H1 (cell line): ENCODE measurements at regions not wholly inside any gene's neighbourhood (a gene's known extent, or its start where the extent isn't known, plus 50 kb on each side); places are given as distances from the start of the nearest gene placed in this dataset.

Source experiments
- CTCF ChIA-PET: fragments of 300-600 bp; sonication (Branson Sonifier 250); formaldehyde crosslinking; loops from one replicate; lab custom pipeline; 2021; ENCODE audit not compliant: partially characterized antibody; lab: Charles Lee
- POLR2A ChIA-PET: fragments of 300-600 bp; sonication (Branson Sonifier 250); formaldehyde crosslinking; loops from one replicate; lab custom pipeline; 2021; ENCODE audit warnings: inconsistent platforms; ENCODE audit not compliant: partially characterized antibody; lab: Charles Lee
- DNase-seq, 2 experiments: peaks; one replicate each; pipeline versions ENCODE4 v3.0.0 to v3.0.0-alpha.2; 2010 to 2022; ENCODE audit warnings: low spot score in 2 of 2, low read depth in 1 of 2, mixed read lengths in 1 of 2
- FAIRE-seq: peaks from 2 replicates; lab custom pipeline; 2011; peaks lifted over from hg19 to GRCh38; lab: Jason Lieb, UNC
- H2AFZ ChIP-seq: 2 replicates; pipeline ENCODE4 v1.8.1; 2012; ENCODE audit warnings: low read length, inconsistent platforms
- H2AK5ac ChIP-seq: 2 replicates; pipeline ENCODE4 v1.6.1; 2013; ENCODE audit warnings: low read depth, low read length
- H2BK120ac ChIP-seq: replicated peaks from 2 replicates; pipeline ENCODE3; 2013; ENCODE audit warnings: low read depth, low read length, inconsistent platforms
- H2BK12ac ChIP-seq: 2 replicates; pipeline ENCODE4 v1.6.1; 2013; ENCODE audit warnings: low read depth, low read length
- H2BK15ac ChIP-seq: 2 replicates; pipeline ENCODE4 v1.6.1; 2013; ENCODE audit warnings: low read length
- H2BK20ac ChIP-seq: 2 replicates; pipeline ENCODE4 v1.6.1; 2013; ENCODE audit warnings: low read length
- H2BK5ac ChIP-seq: 2 replicates; pipeline ENCODE4 v1.6.1; 2013; ENCODE audit warnings: low read depth, low read length
- H3K14ac ChIP-seq: 2 replicates; pipeline ENCODE4 v1.6.1; 2013; ENCODE audit warnings: inconsistent platforms; ENCODE audit not compliant: insufficient read length
- H3K18ac ChIP-seq: 2 replicates; pipeline ENCODE4 v1.6.1; 2013; ENCODE audit warnings: low read length; ENCODE audit errors: extremely low read depth
- H3K23ac ChIP-seq: 2 replicates; pipeline ENCODE4 v1.6.1; 2013; ENCODE audit warnings: inconsistent platforms; ENCODE audit not compliant: insufficient read length
- H3K23me2 ChIP-seq: 2 replicates; pipeline ENCODE4 v1.6.1; 2013; ENCODE audit warnings: low read depth, low read length
- H3K27ac ChIP-seq: 2 replicates; pipeline ENCODE4 v1.6.1; 2011; ENCODE audit warnings: low read depth, low read length, inconsistent platforms
- H3K27me3 ChIP-seq, 4 experiments: replicated peaks in 1 of 4; 1 replicate in 1 of 4; 2 replicates in 3 of 4; pipeline versions ENCODE4 v1.6.1 to v1.8.1; 2011 to 2013; ENCODE audit warnings: low read length in 3 of 4, mild to moderate bottlenecking in 3 of 4, inconsistent platforms in 2 of 4, mixed read lengths in 2 of 4, moderate library complexity in 1 of 4; ENCODE audit not compliant: control insufficient read depth in 3 of 4, insufficient read depth in 3 of 4; ENCODE audit errors: extremely low read depth in 1 of 4
- H3K36me3 ChIP-seq, 4 experiments: 2 replicates each; pipeline versions ENCODE4 v1.6.1 to v1.8.1; 2011 to 2013; ENCODE audit warnings: mild to moderate bottlenecking in 4 of 4, low read length in 3 of 4, moderate library complexity in 2 of 4, control low read depth in 1 of 4, inconsistent platforms in 1 of 4; ENCODE audit not compliant: insufficient read depth in 4 of 4, control insufficient read depth in 2 of 4
- H3K4ac ChIP-seq: replicated peaks from 2 replicates; pipeline ENCODE3; 2013; ENCODE audit warnings: low read length, low read depth, mixed read lengths, inconsistent platforms; ENCODE audit not compliant: insufficient read length
- H3K4me1 ChIP-seq, 4 experiments: replicated peaks in 1 of 4; 1 replicate in 1 of 4; 2 replicates in 3 of 4; pipeline versions ENCODE4 v1.6.1 to v1.8.1; 2011 to 2013; ENCODE audit warnings: low read length in 3 of 4, inconsistent platforms in 2 of 4, mixed read lengths in 1 of 4; ENCODE audit not compliant: insufficient read depth in 4 of 4, control insufficient read depth in 3 of 4
- H3K4me2 ChIP-seq, 2 experiments: 2 replicates each; pipeline versions ENCODE4 v1.6.1 to v1.8.1; 2011 to 2013; ENCODE audit warnings: low read depth in 2 of 2, low read length in 2 of 2, control low read depth in 1 of 2, inconsistent platforms in 1 of 2, mild to moderate bottlenecking in 1 of 2; ENCODE audit not compliant: insufficient read depth in 1 of 2
- H3K4me3 ChIP-seq, 4 experiments: fragments of 200-600, 300-600 bp in 1 of 4; sonication (generic), shearing (Covaris generic), sonication (Bioruptor Twin) in 1 of 4; 2 replicates each; pipeline versions ENCODE4 v1.5.1 to v1.8.1; 2011 to 2016; ENCODE audit warnings: low read length in 4 of 4, low read depth in 3 of 4, control low read depth in 2 of 4, inconsistent platforms in 2 of 4, mild to moderate bottlenecking in 2 of 4, mixed read lengths in 1 of 4, moderate library complexity in 1 of 4; ENCODE audit not compliant: insufficient read depth in 2 of 4; ENCODE audit errors: extremely low read depth in 1 of 4
- H3K56ac ChIP-seq: replicated peaks from 2 replicates; pipeline ENCODE3; 2013; ENCODE audit warnings: low read depth, mild to moderate bottlenecking, mixed read lengths, low read length, inconsistent platforms; ENCODE audit not compliant: insufficient read length
- H3K79me1 ChIP-seq: 2 replicates; pipeline ENCODE4 v1.6.1; 2013; ENCODE audit warnings: low read depth, low read length, control low read depth
- H3K79me2 ChIP-seq, 2 experiments: 2 replicates each; pipeline versions ENCODE4 v1.6.1 to v1.8.1; 2012 to 2013; ENCODE audit warnings: low read length in 2 of 2, mild to moderate bottlenecking in 2 of 2, inconsistent platforms in 1 of 2; ENCODE audit not compliant: insufficient read depth in 2 of 2, control insufficient read depth in 1 of 2
- H3K9ac ChIP-seq, 4 experiments: replicated peaks in 1 of 4; 1 replicate in 1 of 4; 2 replicates in 3 of 4; pipeline versions ENCODE4 v1.6.1 to v1.8.1; 2011 to 2013; ENCODE audit warnings: low read depth in 3 of 4, low read length in 3 of 4, control low read depth in 2 of 4, mild to moderate bottlenecking in 2 of 4, moderate library complexity in 2 of 4, inconsistent platforms in 1 of 4; ENCODE audit errors: extremely low read depth in 1 of 4
- H3K9me3 ChIP-seq, 2 experiments: 2 replicates each; pipeline versions ENCODE4 v1.6.1 to v1.8.1; 2012 to 2013; ENCODE audit warnings: mild to moderate bottlenecking in 2 of 2, moderate library complexity in 2 of 2, control low read depth in 1 of 2, inconsistent platforms in 1 of 2, low read depth in 1 of 2, low read length in 1 of 2, mixed read lengths in 1 of 2; ENCODE audit not compliant: insufficient read depth in 2 of 2
- H4K20me1 ChIP-seq, 2 experiments: replicated peaks in 1 of 2; 2 replicates each; pipeline versions ENCODE3 to v1.8.1; 2011 to 2013; ENCODE audit warnings: inconsistent platforms in 2 of 2, low read length in 2 of 2, mild to moderate bottlenecking in 1 of 2; ENCODE audit not compliant: insufficient read depth in 2 of 2, control insufficient read depth in 1 of 2
- H4K5ac ChIP-seq: 2 replicates; pipeline ENCODE4 v1.6.1; 2013; ENCODE audit warnings: low read length, low read depth, mixed read lengths, inconsistent platforms; ENCODE audit not compliant: insufficient read length
- H4K8ac ChIP-seq: 2 replicates; pipeline ENCODE4 v1.8.0; 2013; ENCODE audit warnings: mild to moderate bottlenecking, moderate library complexity, low read length, inconsistent platforms; ENCODE audit not compliant: insufficient read depth; ENCODE audit errors: extremely low read depth
- H4K91ac ChIP-seq: replicated peaks from 2 replicates; pipeline ENCODE3; 2013; ENCODE audit warnings: low read length, mixed read lengths, inconsistent platforms; ENCODE audit not compliant: insufficient read length
- ASH2L ChIP-seq: fragments of 200-600, 300-600 bp; sonication (generic); IDR thresholded peaks from one replicate; pipeline ENCODE4 v1.7.1; 2017; ENCODE audit warnings: low read length
- BCL11A ChIP-seq, 2 experiments: IDR thresholded peaks; one replicate each; pipeline ENCODE4 v1.6.1; 2011; ENCODE audit warnings: low read depth in 2 of 2, low read length in 2 of 2, mild to moderate bottlenecking in 2 of 2
- CHD1 ChIP-seq: IDR thresholded peaks from 2 replicates; pipeline ENCODE4 v1.6.1; 2012; ENCODE audit warnings: low read depth, low read length, improper control_type of control experiment
- CREB1 ChIP-seq: IDR thresholded peaks from 2 replicates; pipeline ENCODE4 v1.6.1; 2012; ENCODE audit warnings: inconsistent platforms
- EGR1 ChIP-seq: IDR thresholded peaks from 2 replicates; pipeline ENCODE4 v1.6.1; 2011; ENCODE audit warnings: low read depth, low read length, borderline replicate concordance
- KDM5A ChIP-seq: fragments of 200-600 bp; IDR thresholded peaks from 2 replicates; pipeline ENCODE4 v1.7.1; 2012; ENCODE audit warnings: mild to moderate bottlenecking, low read length, inconsistent platforms, mixed read lengths
- RNF2 ChIP-seq: fragments of 200-900, 300-1000 bp; sonication (generic); IDR thresholded peaks from 2 replicates; pipeline ENCODE4 v1.7.1; 2016; ENCODE audit warnings: borderline replicate concordance, low read depth, mild to moderate bottlenecking, antibody characterized with exemption, low read length; ENCODE audit not compliant: poor library complexity, severe bottlenecking; ENCODE audit errors: missing control alignments
- TEAD4 ChIP-seq: IDR thresholded peaks from 2 replicates; pipeline ENCODE4 v1.6.1; 2012; ENCODE audit warnings: low read depth, low read length, inconsistent platforms, mixed read lengths
- YY1 ChIP-seq: IDR thresholded peaks from 2 replicates; pipeline ENCODE4 v1.6.1; 2011; ENCODE audit warnings: low read depth, mild to moderate bottlenecking, low read length
- WGBS, 2 experiments: shearing (Covaris generic) in 1 of 2; methylation state at CpG; one replicate each; pipeline versions ENCODE4 v1.1.6 to v1.1.7; 2013 to 2015; ENCODE audit warnings: low lambda C conversion rate in 2 of 2, mixed read lengths in 2 of 2, inconsistent platforms in 1 of 2, low coverage in 1 of 2, missing lambda C conversion rate in 1 of 2; ENCODE audit not compliant: insufficient replicate concordance in 2 of 2, insufficient coverage in 1 of 2, insufficient read length in 1 of 2; ENCODE audit errors: extremely low coverage in 1 of 2, missing lambda C conversion rate in 1 of 2; 5-methylcytosine and 5-hydroxymethylcytosine counted together

- Histone ChIP-seq H3K18ac (no peak overlapping the region), H4K91ac (no peak overlapping the region), H3K36me3 (no peaks in the 10 kb centered on the region), H3K23me2 (no peaks in the 10 kb centered on the region), H4K20me1 (no peaks in the 10 kb centered on the region), H3K4me2 (no peak overlapping the region), H3K4ac (no peak overlapping the region), H4K5ac (no peak overlapping the region), H3K27me3 (no peaks in the 10 kb centered on the region), H3K14ac (no peak overlapping the region), H3K56ac (no peak overlapping the region), H2AFZ (no peak overlapping the region), H2BK12ac (no peak overlapping the region), H3K4me3 (no peak overlapping the region), H2BK20ac (no peak overlapping the region), H2BK120ac (no peak overlapping the region), H3K79me2 (no peaks in the 10 kb centered on the region), H4K8ac (no peak overlapping the region), H3K9me3 (peaks cover 4 to 6% of the 10 kb centered on the region in 2 experiments; a peak in 3 of 4 replicates), H3K79me1 (no peaks in the 10 kb centered on the region), H3K23ac (no peak overlapping the region), H2AK5ac (no peak overlapping the region), H2BK5ac (no peak overlapping the region), H2BK15ac (no peak overlapping the region), H3K9ac (no peak overlapping the region), H3K4me1 (no peaks in the 10 kb centered on the region), H3K27ac (no peak overlapping the region)
- DNase-seq = no peak
- FAIRE-seq = no peak
- CTCF ChIA-PET = interaction anchor here (1.3 kb wide), 1 partner anchor 33 kb away, joined by 3 read pairs; no protein-coding TSS in a partner anchor
- 89% methylated on average over 3 of the region's 3 CpGs; no CpG with 5 or more reads in 1 of the 2 experiments for WGBS, 2 experiments
- POLR2A ChIA-PET = no interaction called here
- TF ChIP-seq ASH2L = no peak
- TF ChIP-seq RNF2 = no peak
- TF ChIP-seq BCL11A (IDR thresholded peaks at IDR 0.05; ENCODE audit: low read depth in 2 of 2, low read length in 2 of 2) = no peak
- TF ChIP-seq TEAD4 = no peak
- TF ChIP-seq CREB1 = no peak
- TF ChIP-seq CHD1 = no peak
- no peak for TF ChIP-seq KDM5A
- TF ChIP-seq EGR1 = no peak
- no peak for TF ChIP-seq YY1
Measured at GRCh38 chr18:2191180-2191790, 380.0 kb downstream of the METTL4 start.
